Mesothelial cell of epicardium (in vitro differentiated cells): ENCODE measurements at regions not wholly inside any gene's neighbourhood (a gene's known extent, or its start where the extent isn't known, plus 50 kb on each side); places are given as distances from the start of the nearest gene placed in this dataset.

Experiments used
- DNase-seq, 2 experiments: peaks; one replicate each; pipeline ENCODE4 v3.0.0; 2021; ENCODE audit warnings: low spot score in 2 of 2; ENCODE audit not compliant: unreplicated experiment in 2 of 2
- H3K27ac Mint-ChIP-seq: 2 replicates; pipeline ENCODE4 v1.8.0; 2021; ENCODE audit warnings: mixed read lengths
- H3K27me3 Mint-ChIP-seq: 2 replicates; pipeline ENCODE4 v1.8.0; 2021; ENCODE audit warnings: low read depth, mixed read lengths
- H3K36me3 Mint-ChIP-seq: 2 replicates; pipeline ENCODE4 v1.8.0; 2021; ENCODE audit warnings: mixed read lengths
- H3K4me1 Mint-ChIP-seq: 2 replicates; pipeline ENCODE4 v1.8.0; 2021; ENCODE audit warnings: mixed read lengths
- H3K4me3 Mint-ChIP-seq: 2 replicates; pipeline ENCODE4 v1.8.0; 2021; ENCODE audit warnings: mild to moderate bottlenecking, moderate library complexity, mixed read lengths
- H3K9me3 Mint-ChIP-seq: 2 replicates; pipeline ENCODE4 v1.8.0; 2021; ENCODE audit warnings: mixed read lengths
- CTCF ChIP-seq: fragments of 200-600 bp; sonication (generic); IDR thresholded peaks from one replicate; pipeline ENCODE4 v1.5.0; 2021; ENCODE audit warnings: antibody characterized with exemption; ENCODE audit not compliant: unreplicated experiment

GRCh38 chr9:135343837-135344522 is 135.6 kb upstream of the PPP1R26 start:
- Mint-ChIP-seq H3K4me1 (peaks cover 4% of the 10 kb centered on the region), H3K36me3 (no peaks in the 10 kb centered on the region), H3K4me3 (no peak overlapping the region), H3K27me3 (peaks cover 79% of the 10 kb centered on the region), H3K27ac (no peak overlapping the region), H3K9me3 (no peaks in the 10 kb centered on the region)
- TF ChIP-seq CTCF, result peak; percentile 94
- peak; percentile 85 to 88 for DNase-seq

DNA sequence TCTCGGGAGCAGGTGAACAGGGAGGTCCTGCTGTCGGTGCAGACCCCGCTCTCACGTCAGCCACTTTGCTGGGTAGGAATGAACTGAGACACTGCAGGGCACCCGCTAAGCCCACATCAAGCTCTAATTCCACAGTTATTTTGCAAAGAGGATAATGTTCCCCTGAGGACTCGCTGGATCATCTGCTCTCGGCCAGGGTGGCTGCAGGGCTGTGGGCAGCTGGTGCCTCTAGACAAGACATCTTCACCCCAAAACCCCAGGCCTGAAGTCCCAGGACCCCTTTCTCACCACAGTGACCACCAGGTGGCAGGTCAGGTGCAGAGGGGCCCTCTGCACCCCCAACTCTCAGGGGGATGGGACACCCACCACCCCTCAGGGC is 135.1 kb upstream of the PPP1R26 start:
- no peak overlapping the region for H3K4me3 Mint-ChIP-seq
- H3K36me3 Mint-ChIP-seq, result no peaks in the 10 kb centered on the region
- H3K4me1 Mint-ChIP-seq, result peaks cover 5% of the 10 kb centered on the region
- H3K27ac Mint-ChIP-seq, result no peak overlapping the region
- no peaks in the 10 kb centered on the region for H3K9me3 Mint-ChIP-seq
- no peak for DNase-seq
- TF ChIP-seq CTCF, result no peak
- H3K27me3 Mint-ChIP-seq, result peaks cover 75% of the 10 kb centered on the region

DNA sequence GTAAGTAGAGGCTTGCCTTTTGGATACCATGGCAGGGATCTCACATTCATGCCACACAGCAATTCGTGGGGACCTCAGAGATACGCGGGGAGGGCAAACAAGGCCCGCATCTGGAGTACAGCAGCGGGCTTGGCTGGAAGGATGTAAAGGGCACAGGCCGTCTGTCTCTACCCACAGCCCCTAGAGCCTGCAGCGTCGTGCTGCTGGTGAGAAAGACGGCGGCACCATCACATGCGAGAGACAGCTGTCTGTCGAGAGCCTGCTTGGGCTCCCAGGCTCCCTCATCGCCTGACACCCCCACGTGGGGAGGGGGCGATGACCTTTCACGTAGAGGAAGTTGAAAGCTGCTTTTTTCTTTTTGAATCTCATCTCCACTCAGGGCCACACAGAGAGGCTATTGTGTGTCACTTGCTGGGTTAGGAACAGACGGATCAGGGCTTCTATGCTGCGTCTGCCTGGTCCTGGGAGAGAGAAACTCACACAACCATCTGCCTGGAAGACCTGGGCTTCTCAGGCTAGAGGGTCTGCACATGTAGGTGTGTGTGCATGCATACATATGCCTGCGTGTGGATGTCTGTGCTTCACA is 134.6 kb upstream of the PPP1R26 start:
- H3K4me1 Mint-ChIP-seq, result peaks cover 9% of the 10 kb centered on the region
- H3K27me3 Mint-ChIP-seq, result peaks cover 73% of the 10 kb centered on the region
- H3K4me3 Mint-ChIP-seq, result no peak overlapping the region
- no peaks in the 10 kb centered on the region for H3K9me3 Mint-ChIP-seq
- TF ChIP-seq CTCF, result no peak
- DNase-seq, result no peak
- H3K36me3 Mint-ChIP-seq, result no peaks in the 10 kb centered on the region
- H3K27ac Mint-ChIP-seq, result no peak overlapping the region

DNA sequence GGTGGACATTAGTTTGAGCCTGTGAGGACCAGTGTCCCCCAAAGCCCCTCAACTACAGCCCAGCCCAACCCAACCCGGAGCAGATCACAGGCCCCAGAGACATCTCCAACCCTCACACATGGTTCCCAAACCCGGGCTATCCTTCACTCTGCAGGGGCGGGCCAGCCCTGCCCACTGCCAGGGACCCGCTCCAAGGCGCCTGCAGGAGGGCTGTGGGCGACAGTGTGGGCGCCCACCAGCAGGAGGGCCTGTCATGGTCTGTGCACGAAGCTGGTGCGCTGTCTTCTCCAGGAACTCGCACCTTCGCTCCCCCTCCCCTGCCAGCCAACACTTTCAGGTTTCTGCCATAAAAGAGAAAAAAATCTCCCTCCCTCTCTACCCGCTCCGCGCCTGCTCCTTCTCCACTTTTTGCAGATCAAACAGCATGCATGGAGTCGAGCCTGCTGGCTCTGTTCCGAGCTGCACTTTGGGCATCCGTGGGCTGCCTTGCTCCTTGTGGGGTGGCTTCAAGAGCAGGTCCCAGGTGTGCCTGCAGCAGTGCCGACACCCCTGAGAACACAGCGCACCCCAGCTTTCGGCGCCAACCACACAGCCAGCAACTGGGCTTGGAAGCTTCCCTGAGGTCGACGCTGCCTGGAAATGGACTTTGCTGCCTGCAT is 133.7 kb upstream of the PPP1R26 start:
- Mint-ChIP-seq H3K27me3 (peaks cover 67% of the 10 kb centered on the region), H3K9me3 (no peaks in the 10 kb centered on the region), H3K4me1 (peaks cover 10% of the 10 kb centered on the region)

DNA sequence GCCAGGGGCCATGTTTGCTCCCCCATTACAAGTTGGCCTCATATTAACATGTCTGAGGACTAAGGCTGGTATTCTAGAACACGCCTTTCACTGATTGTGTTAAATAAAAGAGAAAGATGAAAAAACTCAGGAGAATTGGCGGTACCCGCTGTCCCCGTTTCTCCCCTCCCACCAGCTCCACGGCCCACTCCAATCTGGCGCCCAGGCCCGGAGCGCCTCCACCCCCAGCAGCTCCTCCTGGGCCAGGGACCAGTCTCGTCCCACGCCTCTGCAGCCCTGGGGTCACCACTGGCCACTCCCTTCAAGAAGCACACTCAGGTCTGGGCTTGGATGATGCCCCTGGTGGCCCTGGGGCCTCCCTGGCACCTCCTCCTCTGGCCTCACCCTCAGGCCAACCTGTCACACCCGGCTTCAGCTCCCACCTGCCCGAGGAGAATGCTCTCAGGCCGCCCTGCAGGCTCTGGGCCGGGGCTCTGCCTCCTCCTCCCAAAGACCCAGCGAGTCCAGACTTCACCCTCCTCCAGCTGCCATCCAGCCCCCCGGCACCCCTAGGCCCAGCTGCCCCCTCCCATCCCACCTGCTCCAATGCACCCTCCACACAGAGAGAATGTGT is 133.0 kb upstream of the PPP1R26 start:
- Mint-ChIP-seq H3K4me3 (no peak overlapping the region), H3K27me3 (peaks cover 65% of the 10 kb centered on the region), H3K27ac (no peak overlapping the region), H3K9me3 (no peaks in the 10 kb centered on the region), H3K4me1 (peaks cover 10% of the 10 kb centered on the region), H3K36me3 (no peaks in the 10 kb centered on the region)
- no peak for TF ChIP-seq CTCF
- no peak for DNase-seq

More for the DNA sequence above, 133.7 kb upstream of the PPP1R26 start:
- Mint-ChIP-seq H3K27ac (no peak overlapping the region), H3K4me3 (no peak overlapping the region), H3K36me3 (no peaks in the 10 kb centered on the region)
- DNase-seq, result no peak
- TF ChIP-seq CTCF, result no peak
